Retinal pigment epithelial cell (primary cell): ENCODE measurements at regions not wholly inside any gene's neighbourhood (a gene's known extent, or its start where the extent isn't known, plus 50 kb on each side); places are given as distances from the start of the nearest gene placed in this dataset.
"Not testable (repeated sequence)": the region's sequence is repeated elsewhere in the genome, so short reads cannot be mapped to it uniquely, and the experiment has no call there.

Experiments used
- DNase-seq: peaks from one replicate; pipeline ENCODE4 v3.0.0-alpha.2; 2010; ENCODE audit warnings: low read depth
- H3K4me3 ChIP-seq: 2 replicates; pipeline ENCODE4 v1.5.1; 2011; ENCODE audit warnings: mild to moderate bottlenecking, low read length, control low read depth, moderate library complexity
- CTCF ChIP-seq: conservative IDR thresholded peaks from 2 replicates; pipeline ENCODE4 v1.5.1; 2011; ENCODE audit warnings: low read depth, low read length, control low read depth, inconsistent platforms

- no peak overlapping the region for H3K4me3 ChIP-seq
- no peak for DNase-seq
- TF ChIP-seq CTCF: no peak
Measured at GRCh38 chr6:80862756-80863155, 756.3 kb downstream of the BCKDHB start.

GRCh38 chr6:80860107-80860506 lies 753.6 kb downstream of the BCKDHB start:
- no peak overlapping the region for H3K4me3 ChIP-seq
- TF ChIP-seq CTCF: no peak
- DNase-seq: no peak

GRCh38 chr6:80847973-80848372 lies 741.5 kb downstream of the BCKDHB start:
- not testable (repeated sequence) for H3K4me3 ChIP-seq, DNase-seq

- H3K4me3 ChIP-seq: no peak overlapping the region
- DNase-seq: no peak
Measured at GRCh38 chr6:80832337-80832736, 725.9 kb downstream of the BCKDHB start.

GRCh38 chr6:80793411-80793810 lies 686.9 kb downstream of the BCKDHB start:
- TF ChIP-seq CTCF: no peak
- no peak for DNase-seq
- H3K4me3 ChIP-seq: no peak overlapping the region

More at GRCh38 chr6:80832337-80832736, 725.9 kb downstream of the BCKDHB start:
- no peak for TF ChIP-seq CTCF

GRCh38 chr6:80792151-80792550 lies 685.7 kb downstream of the BCKDHB start:
- TF ChIP-seq CTCF: no peak
- DNase-seq: no peak
- H3K4me3 ChIP-seq: no peak overlapping the region

GRCh38 chr6:80789912-80790570 lies 683.6 kb downstream of the BCKDHB start:
- TF ChIP-seq CTCF: no peak
- DNase-seq: no peak
- H3K4me3 ChIP-seq: no peak overlapping the region

GRCh38 chr6:80783271-80783670 lies 676.8 kb downstream of the BCKDHB start:
- H3K4me3 ChIP-seq, DNase-seq: not testable (repeated sequence)
